ENCODE measurements at regions not wholly inside any gene's neighbourhood (a gene's known extent, or its start where the extent isn't known, plus 50 kb on each side); places are given as distances from the start of the nearest gene placed in this dataset.

DNA sequence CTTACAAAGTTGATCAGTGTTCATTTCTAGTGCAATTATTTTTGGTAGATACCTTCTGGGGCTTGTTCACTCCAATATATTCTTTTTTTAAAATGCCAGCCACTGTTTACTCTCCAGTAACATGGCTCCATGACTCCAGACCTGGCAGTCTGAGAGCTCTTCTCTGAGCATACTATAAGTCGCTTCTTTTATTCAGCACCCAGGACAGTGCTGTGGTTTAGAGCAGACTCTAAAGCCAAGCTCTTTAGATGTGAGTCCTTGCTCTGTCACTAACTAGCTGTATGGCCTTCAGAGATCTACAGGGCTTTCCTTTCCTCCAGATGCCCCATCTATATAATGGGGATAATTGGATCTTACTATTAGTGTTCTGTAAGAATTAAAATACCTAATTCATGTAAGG, 200.2 kb upstream of the FAM241A start:
- no peak for DNase-seq
- Histone ChIP-seq H3K9me3 (ENCODE audit: control insufficient read depth, low read length) (no peaks in the 10 kb centered on the region), H3K9ac (ENCODE audit: extremely low read depth, low read length, poor library complexity, severe bottlenecking) (no peak overlapping the region), H3K4me1 (ENCODE audit: control insufficient read depth, insufficient read depth, low read length) (no peaks in the 10 kb centered on the region), H3K36me3 (ENCODE audit: control insufficient read depth, insufficient read depth, low read length) (no peaks in the 10 kb centered on the region), H3K27ac (ENCODE audit: low read depth, low read length) (no peak overlapping the region), H3K27me3 (ENCODE audit: control insufficient read depth, insufficient read depth, low read length, poor library complexity, severe bottlenecking) (no peaks in the 10 kb centered on the region), H3K4me3 (ENCODE audit: low read length) (no peak overlapping the region)
- Mint-ChIP-seq H3K4me3 (no peak overlapping the region), H3K36me3 (ENCODE audit: low read depth) (no peaks in the 10 kb centered on the region), H3K27ac (no peak overlapping the region), H3K9me3 (peaks cover 3% of the 10 kb centered on the region), H3K27me3 (ENCODE audit: insufficient read depth) (no peaks in the 10 kb centered on the region), H3K4me1 (peaks cover 7% of the 10 kb centered on the region)
- 80 to 82% methylated on average over 1 of the region's 1 CpG for WGBS, 2 experiments (ENCODE audit: insufficient coverage in 1 of 2, insufficient read length in 1 of 2)
- no peak for TF ChIP-seq CTCF (conservative IDR thresholded peaks at IDR 0.05)

GRCh38 chr4:111946800-111947199, 198.5 kb upstream of the FAM241A start:
- Mint-ChIP-seq H3K27ac (no peak overlapping the region), H3K4me3 (no peak overlapping the region)
- 71 to 91% methylated on average over 2 of the region's 2 CpGs for WGBS, 2 experiments (ENCODE audit: insufficient coverage in 1 of 2, insufficient read length in 1 of 2)

DNA sequence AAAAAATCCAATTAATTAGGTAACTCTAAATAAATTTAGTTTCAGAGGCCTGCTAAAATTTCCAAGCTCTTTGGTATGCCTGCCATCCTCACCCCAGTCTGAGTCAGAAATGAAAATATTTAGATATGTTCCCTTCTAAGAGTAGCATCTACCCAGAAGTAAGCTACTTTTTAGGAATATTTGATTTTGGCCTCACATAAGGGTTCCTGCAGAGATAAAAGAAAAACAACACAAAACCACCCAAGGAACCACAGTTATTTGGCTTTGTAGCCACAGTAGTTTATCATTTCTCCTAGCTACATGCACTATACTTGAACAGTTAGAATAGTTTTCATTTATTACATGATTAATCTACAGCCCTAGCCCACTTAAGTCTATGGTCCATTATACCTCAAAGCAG, 192.6 kb upstream of the FAM241A start:
- Mint-ChIP-seq H3K4me1 (no peaks in the 10 kb centered on the region), H3K36me3 (ENCODE audit: low read depth) (no peaks in the 10 kb centered on the region), H3K27me3 (ENCODE audit: insufficient read depth) (no peaks in the 10 kb centered on the region), H3K27ac (no peak overlapping the region), H3K4me3 (no peak overlapping the region), H3K9me3 (peaks cover 12% of the 10 kb centered on the region)
- DNase-seq: no peak
- Histone ChIP-seq H3K4me1 (ENCODE audit: control insufficient read depth, insufficient read depth, low read length) (no peaks in the 10 kb centered on the region), H3K9ac (ENCODE audit: extremely low read depth, low read length, poor library complexity, severe bottlenecking) (no peak overlapping the region), H3K36me3 (ENCODE audit: control insufficient read depth, insufficient read depth, low read length) (no peaks in the 10 kb centered on the region), H3K27me3 (ENCODE audit: control insufficient read depth, insufficient read depth, low read length, poor library complexity, severe bottlenecking) (no peaks in the 10 kb centered on the region), H3K4me3 (ENCODE audit: low read length) (no peak overlapping the region), H3K27ac (ENCODE audit: low read depth, low read length) (no peak overlapping the region), H3K9me3 (ENCODE audit: control insufficient read depth, low read length) (no peaks in the 10 kb centered on the region)
- no peak for TF ChIP-seq CTCF (conservative IDR thresholded peaks at IDR 0.05)

More at GRCh38 chr4:111946800-111947199, 198.5 kb upstream of the FAM241A start:
- H3K27ac ChIP-seq (ENCODE audit: low read depth, low read length): no peak overlapping the region
- no peak overlapping the region for H3K4me3 ChIP-seq (ENCODE audit: low read length)
- no peak for DNase-seq
- H3K4me1 ChIP-seq (ENCODE audit: control insufficient read depth, insufficient read depth, low read length): no peaks in the 10 kb centered on the region
- H3K9ac ChIP-seq (ENCODE audit: extremely low read depth, low read length, poor library complexity, severe bottlenecking): no peak overlapping the region
- no peaks in the 10 kb centered on the region for H3K27me3 ChIP-seq (ENCODE audit: control insufficient read depth, insufficient read depth, low read length, poor library complexity, severe bottlenecking)
- no peaks in the 10 kb centered on the region for H3K9me3 ChIP-seq (ENCODE audit: control insufficient read depth, low read length)
- H3K27me3 Mint-ChIP-seq (ENCODE audit: insufficient read depth): no peaks in the 10 kb centered on the region
- no peak for TF ChIP-seq CTCF (conservative IDR thresholded peaks at IDR 0.05)
- no peaks in the 10 kb centered on the region for H3K36me3 Mint-ChIP-seq (ENCODE audit: low read depth)
- H3K36me3 ChIP-seq (ENCODE audit: control insufficient read depth, insufficient read depth, low read length): no peaks in the 10 kb centered on the region
- H3K9me3 Mint-ChIP-seq: peaks cover 12% of the 10 kb centered on the region
- H3K4me1 Mint-ChIP-seq: peaks cover 6% of the 10 kb centered on the region
